Stomach (tissue), 4 donors: ENCODE measurements at regions not wholly inside any gene's neighbourhood (a gene's known extent, or its start where the extent isn't known, plus 50 kb on each side); places are given as distances from the start of the nearest gene placed in this dataset.

Experiments
- EP300 ChIP-seq: sonication (generic); formaldehyde crosslinking; IDR thresholded peaks from one replicate; pipeline ENCODE4 v1.6.1; 2017; ENCODE audit warnings: antibody characterized with exemption
- POLR2A ChIP-seq, 4 donors: fragments of 450-650 bp; IDR thresholded peaks; one replicate each; pipeline ENCODE4 v1.6.1; 2016; ENCODE audit warnings: antibody characterized with exemption in 4 of 4, control low read depth in 2 of 4, mild to moderate bottlenecking in 1 of 4, moderate library complexity in 1 of 4
- POLR2AphosphoS5 ChIP-seq, 3 donors: sonication (generic); formaldehyde crosslinking; IDR thresholded peaks; one replicate each; pipeline ENCODE4 v1.6.1; 2016; ENCODE audit warnings: antibody characterized with exemption in 3 of 3
- TF ChIP-seq, protein P1 (sequence below), 7 experiments: fragments of 450-650 bp in 4 of 7; fragments of 200-600 bp in 3 of 7; sonication (generic) in 3 of 7; IDR thresholded peaks; one replicate each; pipeline ENCODE4 v1.5.1; 2016 to 2019; ENCODE audit warnings: antibody characterized with exemption in 7 of 7, control low read depth in 2 of 7, mild to moderate bottlenecking in 1 of 7

DNA sequence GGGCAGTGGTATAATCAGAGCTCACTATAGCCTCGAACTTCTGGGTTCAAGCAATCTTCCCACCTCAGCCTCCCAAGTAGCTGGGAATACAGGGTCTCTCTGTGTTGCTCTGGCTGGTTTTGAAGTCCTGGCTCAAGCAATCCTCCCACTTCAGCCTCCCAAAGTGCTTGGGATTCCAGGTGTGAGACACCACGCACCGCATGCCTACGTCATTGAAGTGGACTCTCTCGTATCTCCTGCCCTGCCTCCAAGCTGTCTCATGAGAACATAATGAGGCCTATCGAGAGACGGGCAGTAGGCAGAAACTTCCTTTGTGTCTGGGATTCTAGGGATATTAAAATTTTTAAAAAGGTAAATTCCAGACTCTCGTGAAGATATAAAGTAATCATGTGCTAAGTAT is 65.0 kb upstream of the NLGN4X start:
- TF ChIP-seq, protein P1, sequence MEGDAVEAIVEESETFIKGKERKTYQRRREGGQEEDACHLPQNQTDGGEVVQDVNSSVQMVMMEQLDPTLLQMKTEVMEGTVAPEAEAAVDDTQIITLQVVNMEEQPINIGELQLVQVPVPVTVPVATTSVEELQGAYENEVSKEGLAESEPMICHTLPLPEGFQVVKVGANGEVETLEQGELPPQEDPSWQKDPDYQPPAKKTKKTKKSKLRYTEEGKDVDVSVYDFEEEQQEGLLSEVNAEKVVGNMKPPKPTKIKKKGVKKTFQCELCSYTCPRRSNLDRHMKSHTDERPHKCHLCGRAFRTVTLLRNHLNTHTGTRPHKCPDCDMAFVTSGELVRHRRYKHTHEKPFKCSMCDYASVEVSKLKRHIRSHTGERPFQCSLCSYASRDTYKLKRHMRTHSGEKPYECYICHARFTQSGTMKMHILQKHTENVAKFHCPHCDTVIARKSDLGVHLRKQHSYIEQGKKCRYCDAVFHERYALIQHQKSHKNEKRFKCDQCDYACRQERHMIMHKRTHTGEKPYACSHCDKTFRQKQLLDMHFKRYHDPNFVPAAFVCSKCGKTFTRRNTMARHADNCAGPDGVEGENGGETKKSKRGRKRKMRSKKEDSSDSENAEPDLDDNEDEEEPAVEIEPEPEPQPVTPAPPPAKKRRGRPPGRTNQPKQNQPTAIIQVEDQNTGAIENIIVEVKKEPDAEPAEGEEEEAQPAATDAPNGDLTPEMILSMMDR (IDR thresholded peaks at IDR 0.05): no peak
- TF ChIP-seq POLR2A (IDR thresholded peaks at IDR 0.05) (no peak), POLR2AphosphoS5 (IDR thresholded peaks at IDR 0.05) (no peak), EP300 (no peak)
